GM18520 (cell line): ENCODE measurements at regions not wholly inside any gene's neighbourhood (a gene's known extent, or its start where the extent isn't known, plus 50 kb on each side); places are given as distances from the start of the nearest gene placed in this dataset.
A peak's percentile ranks its signal among the peaks of the same experiment; 100 is the strongest.
"Not testable (repeated sequence)": the region's sequence is repeated elsewhere in the genome, so short reads cannot be mapped to it uniquely, and the experiment has no call there.

Experiments used
- ATAC-seq: cut with Tn5 transposase; IDR thresholded peaks from one replicate; pipeline ENCODE4 v1.9.1; 2021; ENCODE audit not compliant: unreplicated experiment

DNA sequence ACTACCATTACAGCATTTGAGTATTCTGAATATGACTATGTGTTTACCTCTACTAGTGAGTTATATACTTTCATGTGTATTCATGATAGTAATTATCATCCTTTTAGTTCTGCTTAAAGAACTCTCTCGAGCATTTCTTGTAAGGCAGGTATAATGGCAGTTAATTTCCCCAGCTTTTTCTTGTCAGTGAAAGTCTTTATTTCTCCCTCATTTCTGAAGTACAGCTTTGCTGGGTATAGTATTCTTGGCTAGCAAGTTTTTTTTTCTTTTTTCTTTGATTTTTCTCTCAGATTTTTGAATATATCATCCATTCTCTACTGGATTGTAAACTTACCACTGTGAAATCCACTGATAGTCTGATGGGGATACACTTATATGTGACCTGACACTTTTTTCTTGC is 165.9 kb upstream of the ARHGAP5 start:
- ATAC-seq, result no peak

DNA sequence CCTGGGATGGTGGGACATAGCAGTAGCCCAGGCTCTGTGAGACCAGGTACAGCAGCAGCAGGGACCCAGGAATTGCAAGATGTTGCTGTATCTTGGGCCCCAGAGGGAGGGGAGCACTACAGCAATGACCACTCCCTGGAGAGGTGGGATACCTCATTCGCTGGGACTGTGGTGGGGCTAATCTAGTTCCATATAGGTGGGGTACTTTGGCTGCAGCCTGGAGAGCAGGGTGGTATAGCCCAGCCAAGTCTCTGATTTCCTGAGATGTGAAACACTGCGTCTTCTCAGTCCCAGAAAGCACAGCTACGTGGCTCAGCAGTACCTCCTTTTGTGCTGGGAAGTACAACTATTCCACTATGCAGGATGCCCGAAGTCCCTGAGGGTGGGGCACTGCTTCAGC is 163.7 kb upstream of the ARHGAP5 start:
- no peak for ATAC-seq

DNA sequence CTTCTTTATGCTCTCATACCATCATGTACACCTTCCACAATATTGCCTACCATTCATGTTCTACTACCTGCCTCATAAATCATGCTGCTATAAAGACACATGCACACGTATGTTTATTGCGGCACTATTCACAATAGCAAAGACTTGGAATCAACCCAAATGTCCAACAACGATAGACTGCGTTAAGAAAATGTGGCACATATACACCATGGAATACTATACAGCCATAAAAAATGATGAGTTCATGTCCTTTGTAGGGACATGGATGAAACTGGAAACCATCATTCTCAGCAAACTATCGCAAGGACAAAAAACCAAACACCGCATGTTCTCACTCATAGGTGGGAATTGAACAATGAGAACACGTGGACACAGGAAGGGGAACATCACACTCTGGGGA is 158.8 kb upstream of the ARHGAP5 start:
- ATAC-seq, result not testable (repeated sequence)

DNA sequence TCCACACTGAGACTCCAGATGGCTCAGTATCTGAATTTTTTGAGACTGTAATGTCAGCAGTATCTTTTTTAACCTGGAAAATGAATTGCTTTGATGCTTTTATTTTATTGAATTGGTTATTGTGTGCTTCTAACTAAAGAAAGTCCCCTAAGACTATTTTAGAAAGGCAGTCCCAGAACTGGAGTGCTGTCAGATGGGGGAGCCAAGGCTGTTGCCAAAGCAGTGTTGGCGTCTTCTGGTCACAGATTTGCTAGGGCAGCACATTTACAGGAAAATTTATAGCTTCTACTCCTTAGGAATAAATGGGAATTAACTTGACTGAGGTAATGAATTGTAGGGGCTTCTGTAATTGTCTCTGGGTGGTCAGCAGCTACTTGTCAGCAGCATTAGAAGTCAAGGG is 157.1 kb upstream of the ARHGAP5 start:
- no peak for ATAC-seq

DNA sequence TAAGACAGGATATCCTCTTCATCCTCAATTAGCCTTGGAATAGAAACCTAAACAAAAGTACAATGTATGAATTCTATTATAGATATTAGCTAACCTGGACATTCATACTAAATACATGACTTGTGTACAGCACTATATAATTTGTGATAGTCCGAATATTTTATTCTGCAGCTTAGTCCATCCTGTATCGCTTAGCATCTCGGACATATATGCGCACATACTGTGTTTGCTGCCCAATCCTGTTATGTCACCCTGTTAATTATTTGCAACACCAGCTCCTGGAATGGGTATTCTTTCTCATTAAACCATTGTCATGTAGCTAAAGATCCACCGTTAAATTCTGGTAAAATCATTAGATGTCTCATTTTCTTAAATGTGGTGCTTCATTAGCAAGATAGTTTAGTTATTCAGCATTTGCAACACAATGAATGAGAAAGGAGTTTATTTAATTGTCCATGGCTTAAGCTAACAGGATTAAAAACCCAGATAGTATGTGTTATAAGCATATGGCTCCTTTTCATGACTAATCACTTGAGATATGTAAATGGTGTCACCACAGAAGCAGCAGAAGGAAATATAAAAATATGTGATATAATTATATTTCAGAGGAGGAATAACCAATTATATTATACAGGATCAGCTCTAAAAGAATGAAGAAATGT is 156.0 kb upstream of the ARHGAP5 start:
- no peak for ATAC-seq

DNA sequence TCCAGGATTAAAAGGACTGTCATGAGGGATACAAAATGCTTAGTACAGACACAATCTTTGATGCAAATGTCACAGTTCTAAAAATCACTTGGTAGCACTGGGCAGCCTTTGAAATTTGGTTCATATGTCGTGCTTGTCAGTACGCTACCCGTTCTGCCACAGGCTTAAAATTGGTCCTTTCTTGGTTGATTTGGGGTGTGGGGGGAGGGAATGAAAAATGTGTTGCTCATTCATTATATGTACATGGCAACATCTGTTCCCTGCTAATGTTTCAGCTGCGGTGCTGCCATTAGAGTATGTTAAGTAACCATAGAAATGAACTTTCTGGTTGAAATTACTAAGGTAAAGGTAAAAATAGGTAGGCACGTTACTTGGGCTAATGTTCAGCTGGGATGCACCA is 155.4 kb upstream of the ARHGAP5 start:
- no peak for ATAC-seq

DNA sequence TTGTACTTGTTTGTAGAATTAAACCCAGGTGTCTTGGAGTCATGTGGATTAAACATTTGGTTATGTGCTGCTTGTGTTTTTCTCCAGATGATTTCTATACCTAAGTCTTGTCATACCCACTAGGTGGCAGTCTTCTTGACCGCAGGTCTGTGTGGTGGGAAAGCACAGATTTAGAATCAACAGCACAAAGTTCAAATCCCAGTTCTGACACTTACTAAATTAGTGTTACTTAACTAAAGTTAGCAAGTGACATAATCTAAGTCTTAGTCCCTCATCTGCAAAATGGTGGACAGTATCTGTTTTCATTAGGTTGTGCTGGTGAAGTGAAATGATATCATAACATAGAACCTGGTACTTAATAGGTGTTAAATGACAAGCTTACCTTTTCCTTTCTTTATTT is 151.0 kb upstream of the ARHGAP5 start:
- ATAC-seq, result peak; percentile 56

DNA sequence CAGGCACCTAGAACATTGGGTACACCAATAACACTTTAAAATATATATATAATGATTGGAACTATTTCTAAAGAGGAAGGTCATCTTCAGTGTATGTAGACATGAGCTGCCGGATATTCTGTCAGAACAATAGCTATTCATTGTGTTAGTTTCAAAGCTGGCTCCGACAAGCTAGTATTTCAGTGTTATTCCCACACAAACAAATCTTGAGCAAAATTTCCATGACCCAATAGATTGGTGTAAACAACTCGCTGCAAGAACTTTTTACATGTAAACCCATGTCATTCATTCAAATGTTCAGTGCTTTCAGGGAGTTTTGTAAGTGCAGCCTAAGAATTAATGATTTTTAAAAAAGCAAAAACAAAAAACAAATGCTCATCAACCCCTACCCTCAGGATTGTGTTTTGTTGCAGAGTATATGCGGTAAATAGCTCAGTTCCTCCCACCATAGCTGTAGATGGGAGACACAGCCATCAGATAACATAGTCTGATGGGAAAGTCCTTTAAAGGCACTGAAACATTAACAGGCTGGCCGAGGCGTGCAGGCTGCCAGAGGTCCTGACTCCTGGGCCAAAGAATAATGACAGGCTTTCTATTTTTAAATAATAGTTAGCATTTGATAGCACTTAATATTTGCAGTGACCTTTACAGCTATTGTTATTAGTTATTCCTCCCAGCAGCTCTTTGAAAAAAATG is 150.3 kb upstream of the ARHGAP5 start:
- ATAC-seq, result no peak

DNA sequence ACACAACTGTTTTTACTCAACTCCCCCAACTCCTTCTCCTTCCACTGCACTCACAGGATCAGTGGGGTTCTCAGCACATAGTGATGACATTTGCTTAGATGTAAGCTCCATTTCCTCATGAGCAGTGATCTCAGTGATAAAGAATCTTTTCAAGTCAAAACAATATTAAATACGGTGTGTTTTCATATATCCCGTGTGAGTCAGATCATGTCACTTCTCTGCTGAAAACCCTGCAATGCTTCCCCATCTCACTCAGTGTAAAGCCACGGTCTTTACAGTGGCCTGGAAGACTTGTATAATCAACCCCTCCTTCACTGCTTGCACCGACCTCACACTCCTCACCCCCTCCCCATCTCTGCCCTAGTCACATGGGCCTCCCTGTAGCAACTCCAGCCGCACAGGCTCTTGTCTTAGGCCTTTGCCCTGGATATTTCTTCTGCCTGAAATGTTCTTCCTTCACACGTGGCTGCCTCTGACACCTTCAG is 149.7 kb upstream of the ARHGAP5 start:
- no peak for ATAC-seq

DNA sequence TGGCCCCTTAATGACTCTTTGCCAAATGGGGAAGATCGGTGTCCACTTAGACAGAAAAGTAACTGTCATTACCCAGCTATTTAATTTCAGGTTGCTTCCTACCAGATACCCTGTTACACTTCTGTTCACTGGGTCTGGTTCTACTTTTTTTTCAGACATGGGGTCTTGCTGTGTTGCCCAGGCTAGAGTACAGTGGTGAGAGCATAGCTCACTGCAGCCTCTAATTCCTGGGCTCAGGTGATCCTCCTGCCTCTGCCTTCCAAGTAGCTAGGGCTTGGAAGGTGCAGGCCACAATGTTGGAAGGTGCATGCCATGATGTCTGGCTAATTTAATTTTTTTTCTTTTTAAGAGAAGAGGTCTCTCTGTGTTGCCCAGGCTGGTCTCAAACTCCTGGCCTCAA is 147.0 kb upstream of the ARHGAP5 start:
- no peak for ATAC-seq

DNA sequence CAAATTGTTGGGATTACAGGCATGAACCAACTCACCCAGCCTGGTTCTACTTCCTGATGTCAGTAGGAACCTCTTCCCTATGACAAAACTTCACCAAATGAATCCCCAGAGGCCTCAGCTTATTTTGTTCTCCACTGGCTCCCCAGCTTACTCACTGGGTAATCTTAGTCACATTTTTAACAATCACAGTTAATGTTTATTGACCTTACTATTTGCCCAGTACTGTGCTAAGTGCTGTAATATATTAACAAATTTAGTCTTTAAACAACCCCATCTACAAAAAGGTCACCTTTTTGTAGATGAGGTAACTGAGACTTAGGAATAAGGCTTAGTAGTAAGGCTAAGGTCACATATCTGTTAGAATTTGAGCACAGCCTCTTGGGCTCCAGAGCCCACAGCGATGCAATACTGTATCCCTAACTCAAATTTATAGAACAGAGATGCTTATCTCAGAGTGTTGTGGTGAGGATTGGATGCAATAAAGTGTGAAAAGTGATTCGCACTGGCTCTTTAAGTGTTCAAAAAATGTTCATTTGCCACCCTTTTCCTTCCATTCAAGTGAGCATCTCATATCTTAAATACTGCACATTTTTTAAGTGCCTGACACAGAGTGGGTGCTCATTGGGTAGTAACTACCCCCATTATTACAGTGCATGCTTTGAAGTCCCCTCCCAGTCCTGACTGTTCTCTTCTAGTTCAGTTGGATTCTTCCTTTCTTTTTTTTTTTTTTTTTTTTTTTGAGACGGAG is 146.4 kb upstream of the ARHGAP5 start:
- ATAC-seq, result no peak

DNA sequence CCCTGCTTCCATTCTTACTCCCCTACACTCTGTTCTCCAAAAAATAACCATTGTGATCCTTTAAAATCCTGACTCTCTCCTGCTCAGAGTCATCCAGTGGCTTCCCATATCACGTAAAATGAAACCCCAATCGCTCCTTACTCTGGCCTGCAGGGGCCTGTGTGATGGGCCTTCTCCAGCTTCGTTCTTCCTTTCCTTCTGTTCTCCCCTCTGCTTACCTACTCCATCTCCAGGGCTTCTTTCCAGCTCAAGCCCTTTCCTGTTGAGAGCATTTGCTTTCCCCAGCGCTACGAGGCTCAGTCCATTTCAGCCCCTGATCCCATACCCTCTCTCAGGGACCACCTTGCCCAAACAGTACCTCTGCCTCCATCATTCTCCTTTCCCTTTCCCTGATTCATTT is 144.4 kb upstream of the ARHGAP5 start:
- ATAC-seq, result no peak

DNA sequence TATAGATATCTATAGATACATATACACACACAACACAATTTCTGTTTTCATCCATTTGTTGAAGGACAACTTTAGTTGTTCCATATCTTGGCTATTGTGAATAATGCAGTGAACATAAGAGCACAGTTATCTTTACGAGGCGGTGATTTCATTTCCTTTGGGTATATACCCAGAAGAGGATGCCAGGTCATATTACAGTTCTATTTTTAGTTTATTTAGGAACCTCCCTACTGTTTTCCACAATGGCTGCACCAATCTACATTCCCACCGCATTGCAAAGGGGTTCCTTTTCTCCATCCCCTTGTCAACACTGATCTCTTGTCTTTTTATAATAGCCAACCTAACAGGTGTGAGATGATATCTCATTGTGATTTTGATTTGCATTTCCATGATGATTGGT is 143.4 kb upstream of the ARHGAP5 start:
- ATAC-seq, result no peak

DNA sequence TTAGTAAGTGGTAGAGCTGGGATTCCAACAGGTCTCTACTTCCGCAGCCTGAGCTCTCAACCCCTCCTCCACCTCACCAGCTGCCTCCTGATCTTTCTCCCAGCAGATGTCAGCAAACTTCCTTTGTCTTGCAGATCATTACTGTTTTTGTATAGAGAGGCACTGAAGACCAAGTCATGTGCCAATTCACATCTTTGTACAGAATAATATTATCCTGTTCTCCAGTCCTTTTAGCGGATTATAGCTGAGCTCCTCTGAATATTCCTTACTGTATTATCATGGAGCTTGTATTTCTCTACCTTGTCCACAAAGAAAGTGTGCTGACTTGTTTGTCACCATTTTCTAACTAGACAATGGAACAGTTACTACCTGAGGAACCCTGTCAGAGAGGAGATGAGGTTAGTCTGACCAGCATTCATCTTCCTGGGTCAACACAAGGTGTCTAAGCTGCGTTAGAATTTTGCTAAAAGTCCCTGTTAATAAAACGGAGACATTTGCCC is 142.3 kb upstream of the ARHGAP5 start:
- ATAC-seq, result no peak

DNA sequence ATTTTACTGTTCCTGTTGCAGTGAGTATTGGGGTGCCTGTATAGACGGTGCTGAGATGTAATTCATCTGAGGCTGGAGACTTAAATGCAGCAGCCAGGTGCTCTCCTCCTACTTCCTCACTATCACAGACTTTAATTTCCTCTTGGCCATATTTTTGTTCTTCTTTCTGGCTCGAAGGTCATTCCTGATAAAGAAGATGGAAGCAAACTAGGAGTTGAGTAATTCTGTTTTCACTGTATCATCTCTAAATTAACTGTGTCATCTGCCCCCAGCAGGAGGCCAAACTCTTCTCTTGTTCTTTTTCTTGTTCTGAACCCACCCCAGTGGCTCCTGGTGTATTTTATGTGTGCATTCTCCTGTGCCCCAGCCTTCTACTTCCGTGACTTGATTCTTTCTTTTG is 141.7 kb upstream of the ARHGAP5 start:
- ATAC-seq, result no peak

DNA sequence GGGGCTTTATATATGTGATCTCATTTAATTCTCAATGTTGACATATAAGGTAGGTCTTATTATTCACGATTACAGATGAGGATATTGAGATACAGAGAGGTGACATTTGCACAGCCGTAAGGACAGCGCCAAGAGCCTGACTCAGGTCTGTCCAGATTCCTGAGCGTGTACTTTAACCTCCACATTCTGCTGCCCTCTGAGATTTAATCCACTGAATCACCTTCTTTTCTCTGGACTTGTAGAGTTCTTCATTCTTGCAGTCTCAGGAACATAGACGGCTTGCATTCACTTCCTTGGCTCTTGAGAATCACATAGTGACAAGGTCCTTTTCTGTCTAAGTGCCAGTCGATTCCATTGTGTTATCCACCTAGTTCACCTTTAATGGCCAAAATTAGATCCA is 141.0 kb upstream of the ARHGAP5 start:
- no peak for ATAC-seq

DNA sequence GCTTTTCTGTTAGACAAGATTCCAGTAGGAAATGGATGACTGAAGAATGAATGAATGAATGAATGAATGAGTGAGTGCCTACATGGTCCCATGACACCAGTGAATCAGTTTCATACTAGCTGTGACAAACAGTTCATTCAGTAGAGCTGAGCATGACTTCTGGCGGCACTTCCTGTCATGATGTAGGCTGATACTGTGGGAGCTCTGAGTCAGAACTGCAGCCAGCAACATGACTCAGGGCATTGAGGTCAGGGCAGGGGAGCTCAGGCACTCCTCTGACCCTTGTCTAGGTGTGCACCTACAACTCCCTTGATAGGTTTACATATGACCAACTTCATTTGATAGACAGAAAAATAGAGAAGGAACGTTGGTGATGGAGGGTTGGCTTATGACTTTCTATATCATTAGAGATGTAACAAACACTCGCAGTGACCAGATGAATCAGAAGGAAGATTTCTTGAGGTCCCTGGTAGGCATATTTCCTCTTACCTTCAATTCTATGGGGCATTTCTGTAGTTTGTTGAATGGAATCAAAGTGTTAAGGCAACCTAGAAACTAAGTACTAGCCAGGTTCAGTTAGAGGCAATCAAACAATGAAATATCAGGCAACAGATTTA is 139.3 kb upstream of the ARHGAP5 start:
- ATAC-seq, result peak; percentile 100

DNA sequence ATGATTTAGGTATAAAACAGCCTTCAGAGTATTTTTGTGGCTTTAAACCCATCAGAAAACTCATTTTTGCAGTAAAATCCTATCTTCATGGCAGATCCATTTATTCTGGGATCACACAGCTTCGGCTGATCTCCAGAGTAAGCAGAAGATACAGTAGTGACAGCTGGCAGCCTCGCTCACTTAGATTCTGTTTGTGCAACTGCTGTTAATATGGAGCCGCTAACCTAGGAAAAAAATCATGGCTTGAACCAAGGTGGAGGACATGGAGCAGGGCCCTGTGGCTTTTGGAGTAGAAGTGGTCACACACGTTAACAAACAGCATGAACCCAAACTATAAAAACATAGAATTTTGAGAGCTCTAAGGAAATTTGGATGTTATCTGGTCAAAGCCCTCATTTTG is 137.2 kb upstream of the ARHGAP5 start:
- no peak for ATAC-seq

DNA sequence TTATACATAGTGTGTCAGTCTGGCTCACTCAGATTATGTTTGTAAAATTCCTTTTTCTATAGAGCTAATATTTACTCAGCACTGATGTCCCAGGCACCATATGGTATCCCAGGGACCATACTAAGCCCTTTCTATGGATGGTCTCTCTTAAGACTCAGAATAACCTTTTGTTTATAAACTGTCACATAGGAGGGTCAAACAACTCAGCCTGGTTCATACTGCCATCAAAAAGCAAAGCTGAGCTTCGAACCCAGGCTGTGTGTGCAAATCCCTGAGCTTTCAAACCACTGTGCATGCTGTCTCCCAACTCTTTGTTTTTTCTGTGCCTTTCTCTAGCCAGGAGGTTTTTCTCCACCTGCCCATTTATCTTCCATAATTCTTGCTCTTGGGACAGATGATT is 135.6 kb upstream of the ARHGAP5 start:
- no peak for ATAC-seq

DNA sequence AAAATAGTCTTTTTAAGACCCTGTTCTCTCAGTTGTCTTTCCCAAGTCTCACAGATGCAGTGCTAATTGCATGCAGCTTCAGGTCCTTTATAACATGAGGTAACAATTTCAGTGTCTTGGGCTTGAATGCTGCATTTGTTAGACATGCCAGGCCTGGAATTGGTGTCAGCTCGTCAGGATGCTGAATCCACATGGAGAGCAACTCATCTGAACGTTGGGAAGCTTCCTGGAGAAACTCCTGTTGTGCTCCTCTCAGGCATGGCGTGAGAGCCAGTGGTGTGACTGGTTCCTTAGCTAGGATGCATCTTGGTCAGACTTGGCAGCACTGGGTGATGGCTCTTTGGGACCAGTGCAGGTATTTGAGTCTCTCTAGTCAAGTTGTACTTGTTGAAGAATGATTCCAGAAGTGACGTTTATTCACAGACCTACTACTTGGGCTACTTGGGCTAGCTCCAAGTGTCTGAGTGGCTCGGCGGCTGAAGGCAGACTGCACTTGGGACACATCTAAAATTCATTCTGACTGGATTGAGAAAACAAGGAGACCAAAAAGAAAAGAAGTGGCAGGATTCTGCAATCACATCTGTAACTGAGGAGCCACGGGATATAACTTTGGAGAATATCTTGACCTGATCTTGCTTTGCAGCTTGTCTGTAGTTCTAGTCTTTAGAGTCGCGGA is 134.8 kb upstream of the ARHGAP5 start:
- ATAC-seq, result no peak

DNA sequence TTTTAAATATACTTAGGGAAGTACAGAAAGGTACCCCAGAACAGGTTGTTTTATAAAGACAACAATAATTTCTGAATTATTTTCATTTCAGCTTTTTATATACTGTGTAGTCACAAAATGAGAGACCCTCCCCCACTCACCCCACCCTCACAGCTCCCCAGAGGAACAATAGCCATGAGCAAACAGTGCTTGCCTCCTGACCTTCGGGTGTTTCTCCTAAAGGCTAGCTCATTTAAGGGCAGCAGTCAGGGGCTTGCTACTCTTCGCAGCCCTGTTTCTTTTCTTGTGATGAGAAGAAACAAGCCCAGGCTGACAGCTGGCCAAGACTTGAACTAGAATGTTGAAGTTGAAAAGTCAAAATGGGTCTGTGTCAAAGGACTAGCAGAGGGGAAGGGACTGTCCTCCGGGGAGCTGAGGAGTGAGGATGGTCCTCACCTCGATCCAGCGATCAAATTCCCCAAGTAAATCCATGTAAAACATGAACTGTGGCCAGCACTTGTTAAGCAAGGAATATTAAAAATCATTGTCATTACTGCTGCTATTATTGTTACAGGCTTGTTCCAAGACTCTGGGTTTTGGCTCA is 133.8 kb upstream of the ARHGAP5 start:
- no peak for ATAC-seq
